Skeletal muscle cell (primary cell): ENCODE measurements at regions not wholly inside any gene's neighbourhood (a gene's known extent, or its start where the extent isn't known, plus 50 kb on each side); places are given as distances from the start of the nearest gene placed in this dataset.
"Not testable (repeated sequence)": the region's sequence is repeated elsewhere in the genome, so short reads cannot be mapped to it uniquely, and the experiment has no call there.

Experiments
- DNase-seq: peaks from one replicate; pipeline ENCODE4 v3.0.0-alpha.2; 2010; ENCODE audit warnings: low read depth
- H3K4me3 ChIP-seq: 2 replicates; pipeline ENCODE4 v1.5.1; 2011; ENCODE audit warnings: low read depth, mild to moderate bottlenecking, control low read depth, low read length, moderate library complexity

- H3K4me3 ChIP-seq, DNase-seq: not testable (repeated sequence)
These were observed 1218.8 kb downstream of the GATA3 start for GRCh38 chr10:9273126-9273833.

GRCh38 chr10:9274206-9274755 is 1219.8 kb downstream of the GATA3 start:
- DNase-seq, result no peak
- H3K4me3 ChIP-seq, result no peak overlapping the region

- DNase-seq, result no peak
- H3K4me3 ChIP-seq, result no peak overlapping the region
These were observed 1221.4 kb downstream of the GATA3 start for GRCh38 chr10:9275861-9276260.

GRCh38 chr10:9285690-9286089 is 1231.2 kb downstream of the GATA3 start:
- DNase-seq, result no peak
- no peak overlapping the region for H3K4me3 ChIP-seq

- DNase-seq, result peak; percentile 2
- no peak overlapping the region for H3K4me3 ChIP-seq
These were observed 1235.3 kb downstream of the GATA3 start for GRCh38 chr10:9289811-9290210.

GRCh38 chr10:9291081-9291480 is 1236.6 kb downstream of the GATA3 start:
- H3K4me3 ChIP-seq, result no peak overlapping the region
- DNase-seq, result no peak

GRCh38 chr10:9294132-9294663 is 1239.7 kb downstream of the GATA3 start:
- H3K4me3 ChIP-seq, result no peak overlapping the region
- no peak for DNase-seq

- DNase-seq, result no peak
- H3K4me3 ChIP-seq, result no peak overlapping the region
These were observed 1240.4 kb downstream of the GATA3 start for GRCh38 chr10:9294865-9295264.

- no peak for DNase-seq
- H3K4me3 ChIP-seq, result no peak overlapping the region
These were observed 1241.7 kb downstream of the GATA3 start for GRCh38 chr10:9296190-9296589.

- DNase-seq, result no peak
- no peak overlapping the region for H3K4me3 ChIP-seq
These were observed 1243.1 kb downstream of the GATA3 start for GRCh38 chr10:9297580-9297979.

- no peak overlapping the region for H3K4me3 ChIP-seq
- DNase-seq, result no peak
These were observed 1245.5 kb downstream of the GATA3 start for GRCh38 chr10:9299966-9300365.

- no peak for DNase-seq
- no peak overlapping the region for H3K4me3 ChIP-seq
These were observed 1246.7 kb downstream of the GATA3 start for GRCh38 chr10:9301148-9301547.

- no peak overlapping the region for H3K4me3 ChIP-seq
- DNase-seq, result no peak
These were observed 1247.1 kb downstream of the GATA3 start for GRCh38 chr10:9301554-9301953.

GRCh38 chr10:9302140-9302746 is 1247.8 kb downstream of the GATA3 start:
- no peak overlapping the region for H3K4me3 ChIP-seq
- DNase-seq, result peak; percentile 4

- DNase-seq, result no peak
These were observed 1250.6 kb downstream of the GATA3 start for GRCh38 chr10:9305018-9305655.

GRCh38 chr10:9311702-9312499 is 1257.4 kb downstream of the GATA3 start:
- H3K4me3 ChIP-seq, result no peak overlapping the region
- no peak for DNase-seq

More at GRCh38 chr10:9305018-9305655, 1250.6 kb downstream of the GATA3 start:
- H3K4me3 ChIP-seq, result no peak overlapping the region

- H3K4me3 ChIP-seq, result no peak overlapping the region
- DNase-seq, result no peak
These were observed 1260.8 kb downstream of the GATA3 start for GRCh38 chr10:9315292-9315691.

- peak; percentile 11 for DNase-seq
- no peak overlapping the region for H3K4me3 ChIP-seq
These were observed 1277.1 kb downstream of the GATA3 start for GRCh38 chr10:9331583-9332008.

GRCh38 chr10:9334270-9334669 is 1279.8 kb downstream of the GATA3 start:
- DNase-seq, result no peak
- H3K4me3 ChIP-seq, result no peak overlapping the region
